D721Med (cell line): ENCODE measurements at regions not wholly inside any gene's neighbourhood (a gene's known extent, or its start where the extent isn't known, plus 50 kb on each side); places are given as distances from the start of the nearest gene placed in this dataset.
"Not testable (repeated sequence)": the region's sequence is repeated elsewhere in the genome, so short reads cannot be mapped to it uniquely, and the experiment has no call there.

Experiments used
- DNase-seq: peaks from one replicate; pipeline ENCODE4 v3.0.0; 2011; ENCODE audit warnings: low spot score; ENCODE audit not compliant: insufficient read length
- FAIRE-seq: peaks from 2 replicates; lab custom pipeline; 2011; peaks lifted over from hg19 to GRCh38; lab: Jason Lieb, UNC
- TF ChIP-seq, protein P1 (sequence below): IDR thresholded peaks from 2 replicates; pipeline ENCODE4 v1.5.1; 2012; ENCODE audit warnings: mild to moderate bottlenecking, control low read depth; ENCODE audit not compliant: insufficient read depth; ENCODE audit errors: missing control alignments

DNA sequence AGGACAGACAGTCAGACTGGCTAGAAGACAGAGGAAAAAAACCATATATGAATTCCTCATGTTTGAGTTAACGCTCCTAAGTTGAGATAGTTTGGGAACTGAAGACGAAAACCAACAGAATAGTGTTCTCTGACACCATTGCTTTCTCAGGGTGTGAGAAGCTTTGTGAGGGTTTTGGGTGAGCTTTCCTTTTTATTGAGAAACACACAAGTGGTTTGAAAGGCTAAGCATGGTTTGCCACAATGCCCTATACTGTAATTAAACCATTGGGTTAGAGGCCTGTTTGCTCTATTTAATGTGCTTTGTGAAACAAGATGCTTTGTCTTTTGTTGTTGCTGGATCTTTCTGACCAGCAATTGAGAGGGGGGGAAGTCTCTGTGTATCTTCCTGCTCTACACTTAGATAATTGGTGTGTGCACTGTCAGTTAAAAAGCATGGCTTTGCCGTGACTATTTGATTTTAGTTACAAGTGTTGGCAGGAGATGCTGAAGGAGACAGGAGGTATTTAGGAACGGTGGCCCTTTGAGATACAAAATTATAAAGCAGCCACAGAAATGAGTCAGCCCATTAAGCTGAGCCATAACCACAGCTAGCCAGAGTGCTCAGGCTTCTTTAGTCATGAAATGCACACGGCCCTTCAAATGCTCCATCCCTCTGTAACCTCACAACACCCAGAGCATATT is 273.0 kb upstream of the PREP start:
- FAIRE-seq (no peak), DNase-seq (no peak)
- TF ChIP-seq, protein P1, sequence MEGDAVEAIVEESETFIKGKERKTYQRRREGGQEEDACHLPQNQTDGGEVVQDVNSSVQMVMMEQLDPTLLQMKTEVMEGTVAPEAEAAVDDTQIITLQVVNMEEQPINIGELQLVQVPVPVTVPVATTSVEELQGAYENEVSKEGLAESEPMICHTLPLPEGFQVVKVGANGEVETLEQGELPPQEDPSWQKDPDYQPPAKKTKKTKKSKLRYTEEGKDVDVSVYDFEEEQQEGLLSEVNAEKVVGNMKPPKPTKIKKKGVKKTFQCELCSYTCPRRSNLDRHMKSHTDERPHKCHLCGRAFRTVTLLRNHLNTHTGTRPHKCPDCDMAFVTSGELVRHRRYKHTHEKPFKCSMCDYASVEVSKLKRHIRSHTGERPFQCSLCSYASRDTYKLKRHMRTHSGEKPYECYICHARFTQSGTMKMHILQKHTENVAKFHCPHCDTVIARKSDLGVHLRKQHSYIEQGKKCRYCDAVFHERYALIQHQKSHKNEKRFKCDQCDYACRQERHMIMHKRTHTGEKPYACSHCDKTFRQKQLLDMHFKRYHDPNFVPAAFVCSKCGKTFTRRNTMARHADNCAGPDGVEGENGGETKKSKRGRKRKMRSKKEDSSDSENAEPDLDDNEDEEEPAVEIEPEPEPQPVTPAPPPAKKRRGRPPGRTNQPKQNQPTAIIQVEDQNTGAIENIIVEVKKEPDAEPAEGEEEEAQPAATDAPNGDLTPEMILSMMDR = no peak

DNA sequence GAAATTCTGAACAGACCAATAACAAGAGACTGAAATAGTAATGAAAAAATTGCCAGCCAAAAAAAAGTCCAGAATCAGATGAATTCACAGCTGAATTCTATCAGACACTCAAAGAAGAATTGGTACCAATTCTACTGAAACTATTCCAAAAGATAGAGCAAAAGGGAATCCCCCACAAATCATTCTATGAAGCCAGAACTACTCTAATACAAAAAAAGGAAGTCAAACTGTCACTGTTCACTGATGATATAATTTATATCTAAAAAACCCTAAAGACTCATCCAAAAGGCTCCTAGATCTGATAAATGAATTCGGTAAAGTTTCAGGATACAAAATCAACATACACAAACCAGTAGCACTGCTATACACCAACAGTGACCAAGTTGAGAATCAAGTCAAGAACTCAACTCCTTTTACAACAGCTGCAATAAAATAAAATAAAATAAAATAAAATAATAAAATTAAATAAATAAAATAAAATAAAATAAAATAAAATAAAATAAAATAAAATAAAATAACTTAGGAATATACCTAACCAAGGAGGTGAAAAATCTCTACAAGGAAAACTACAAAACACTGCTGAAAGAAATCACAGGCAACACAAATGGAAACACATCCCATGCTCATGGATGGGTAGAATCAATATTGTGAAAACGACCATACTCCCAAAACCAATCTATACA is 270.1 kb upstream of the PREP start:
- FAIRE-seq, DNase-seq: not testable (repeated sequence)

DNA sequence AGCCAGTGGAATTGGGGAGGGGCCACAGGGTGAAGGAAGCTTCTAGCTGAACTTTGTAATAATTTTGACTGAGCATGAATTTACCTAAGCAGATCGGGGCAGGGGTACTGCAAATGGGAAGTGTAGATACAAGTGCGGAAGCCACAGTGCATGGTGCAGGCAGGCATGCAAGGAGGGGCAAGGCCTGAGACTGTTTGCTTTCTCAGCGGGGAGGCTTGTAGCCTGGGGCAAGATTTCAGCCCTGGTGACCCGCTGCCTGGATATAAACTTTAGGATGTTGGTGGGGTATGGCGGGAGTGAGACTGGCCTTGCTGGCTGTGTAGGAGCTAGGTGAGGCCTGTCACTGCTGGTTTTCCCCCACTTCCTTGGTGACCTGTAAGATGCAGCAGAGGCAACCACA is 266.4 kb upstream of the PREP start:
- TF ChIP-seq, protein P1 = no peak
- FAIRE-seq (no peak), DNase-seq (no peak)

DNA sequence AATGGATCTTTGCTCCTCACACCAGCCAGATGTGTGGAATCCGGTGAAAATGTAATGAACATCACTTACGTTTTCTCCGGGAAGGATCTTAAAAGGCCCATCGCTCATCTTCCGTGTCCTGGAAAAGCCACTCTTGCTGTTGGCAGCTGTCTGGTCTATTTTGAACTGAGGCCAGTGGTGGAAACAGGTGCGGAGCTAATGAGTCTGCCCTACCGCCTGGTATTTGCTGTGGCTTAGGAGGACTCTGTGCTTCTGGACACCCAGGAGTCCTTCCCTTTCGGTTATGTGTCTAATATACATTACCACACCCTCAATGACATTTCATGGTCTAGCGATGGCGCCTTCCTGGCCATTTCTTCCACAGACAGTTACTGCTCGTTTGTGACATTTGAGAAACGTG is 264.2 kb upstream of the PREP start:
- FAIRE-seq (no peak), DNase-seq (no peak)
- TF ChIP-seq, protein P1 = no peak

DNA sequence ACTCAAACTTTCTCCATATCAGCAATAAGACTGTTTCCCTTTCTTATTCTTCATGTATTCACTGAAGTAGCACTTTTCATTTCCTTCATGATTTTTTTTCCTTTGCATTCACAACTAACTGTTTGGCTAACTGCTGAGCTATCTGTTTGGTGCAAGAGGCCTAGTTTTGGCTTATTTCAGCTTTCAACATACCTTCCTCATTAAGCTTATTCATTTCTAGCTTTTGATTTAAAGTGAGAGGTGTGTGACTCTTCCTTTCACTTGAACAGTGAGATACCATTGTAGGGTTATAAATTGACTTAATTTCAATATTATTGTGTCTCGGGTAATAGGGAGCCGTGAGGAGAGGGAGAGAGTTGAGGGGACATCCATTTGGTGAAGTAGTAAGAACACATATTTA is 262.0 kb upstream of the PREP start:
- TF ChIP-seq, protein P1 = no peak
- DNase-seq (no peak), FAIRE-seq (no peak)

DNA sequence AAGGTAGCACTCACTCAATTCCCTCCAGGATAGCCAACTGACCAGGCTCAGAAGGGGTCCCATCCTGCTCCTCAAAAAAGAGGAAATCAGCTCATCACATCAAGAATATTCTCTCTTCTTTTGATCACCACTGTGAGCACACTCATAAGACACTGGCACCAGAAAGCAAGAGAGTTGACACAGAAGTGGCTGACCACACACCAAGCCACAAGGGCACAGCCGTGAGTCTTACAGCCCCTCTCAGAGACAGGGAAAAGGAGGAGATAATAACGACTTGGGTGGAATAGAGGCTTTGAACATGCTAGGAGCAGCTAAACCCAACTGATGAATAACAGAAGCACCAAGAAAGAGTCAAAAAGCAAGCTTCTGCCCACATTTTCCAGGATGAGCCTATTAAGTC is 249.1 kb upstream of the PREP start:
- FAIRE-seq (no peak), DNase-seq (no peak)
- TF ChIP-seq, protein P1 = no peak

DNA sequence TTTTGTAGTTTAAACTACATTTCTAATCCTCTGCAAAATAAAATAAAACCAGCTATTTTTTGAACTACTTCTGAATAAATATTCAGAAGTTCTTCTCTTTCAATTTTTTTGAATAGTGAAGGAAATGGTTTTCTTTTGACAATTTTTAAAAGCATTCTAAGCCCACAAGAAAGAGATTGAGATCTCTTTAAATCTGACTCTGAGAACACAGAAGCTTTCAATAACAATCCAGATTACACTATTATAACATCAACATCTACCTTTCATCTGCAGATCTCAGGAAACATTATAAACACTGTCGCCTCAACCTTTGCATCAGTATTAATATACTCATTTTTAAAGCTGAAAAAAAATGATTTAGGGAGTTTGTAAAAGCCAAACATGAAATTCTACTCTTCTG is 247.5 kb upstream of the PREP start:
- no peak for DNase-seq
- TF ChIP-seq, protein P1 = no peak
- no peak for FAIRE-seq
